Neuronal stem cell (in vitro differentiated cells): ENCODE measurements at regions not wholly inside any gene's neighbourhood (a gene's known extent, or its start where the extent isn't known, plus 50 kb on each side); places are given as distances from the start of the nearest gene placed in this dataset.

Experiments
- DNase-seq: peaks from one replicate; pipeline ENCODE4 v3.0.0-alpha.2; 2013; ENCODE audit warnings: low spot score
- H2AFZ ChIP-seq: one replicate; pipeline ENCODE4 v1.6.1; 2013; ENCODE audit warnings: mild to moderate bottlenecking, low read length, inconsistent platforms
- H2AK5ac ChIP-seq: 2 replicates; pipeline ENCODE4 v1.6.1; 2013; ENCODE audit warnings: low read depth, mild to moderate bottlenecking, inconsistent platforms, low read length, moderate library complexity, mixed read lengths
- H2BK120ac ChIP-seq: 2 replicates; pipeline ENCODE4 v1.6.1; 2013; ENCODE audit warnings: low read depth, mild to moderate bottlenecking, inconsistent platforms, low read length, moderate library complexity, mixed read lengths
- H2BK12ac ChIP-seq: one replicate; pipeline ENCODE4 v1.6.1; 2013; ENCODE audit warnings: low read length, inconsistent platforms
- H2BK15ac ChIP-seq: 2 replicates; pipeline ENCODE4 v1.6.1; 2013; ENCODE audit warnings: mild to moderate bottlenecking, low read length, inconsistent platforms, mixed read lengths
- H2BK5ac ChIP-seq: one replicate; pipeline ENCODE4 v1.6.1; 2013; ENCODE audit warnings: inconsistent platforms, mild to moderate bottlenecking, low read length, moderate library complexity
- H3K14ac ChIP-seq: one replicate; pipeline ENCODE4 v1.6.1; 2013; ENCODE audit warnings: low read length, inconsistent platforms
- H3K18ac ChIP-seq: 2 replicates; pipeline ENCODE4 v1.6.1; 2013; ENCODE audit warnings: low read length, inconsistent platforms
- H3K23ac ChIP-seq: 2 replicates; pipeline ENCODE4 v1.6.1; 2013; ENCODE audit warnings: low read depth, mild to moderate bottlenecking, mixed read lengths, low read length, inconsistent platforms; ENCODE audit not compliant: poor library complexity
- H3K27ac ChIP-seq: replicated peaks from 3 replicates; pipeline ENCODE4 v1.5.1; 2013; ENCODE audit warnings: low read length, inconsistent platforms
- H3K27me3 ChIP-seq, 3 experiments: 2 replicates each; pipeline ENCODE4 v1.6.1; 2013; ENCODE audit warnings: low read length in 3 of 3, mild to moderate bottlenecking in 2 of 3, inconsistent platforms in 1 of 3, low read depth in 1 of 3, mixed read lengths in 1 of 3, moderate library complexity in 1 of 3; ENCODE audit not compliant: control insufficient read depth in 3 of 3, insufficient read depth in 3 of 3
- H3K36me3 ChIP-seq, 2 donors: replicated peaks in 1 of 2; 2 replicates each; pipeline ENCODE4 v1.6.1; 2013; ENCODE audit warnings: low read length in 2 of 2; ENCODE audit not compliant: control insufficient read depth in 2 of 2, insufficient read depth in 2 of 2
- H3K4ac ChIP-seq: 2 replicates; pipeline ENCODE4 v1.6.1; 2013; ENCODE audit warnings: inconsistent platforms, mild to moderate bottlenecking, low read length, moderate library complexity
- H3K4me1 ChIP-seq, 2 donors: 1 replicate in 1 of 2; 2 replicates in 1 of 2; pipeline ENCODE4 v1.6.1; 2013; ENCODE audit warnings: low read length in 2 of 2, low read depth in 1 of 2; ENCODE audit not compliant: control insufficient read depth in 2 of 2, insufficient read depth in 1 of 2
- H3K4me2 ChIP-seq: one replicate; pipeline ENCODE4 v1.6.1; 2013; ENCODE audit warnings: mild to moderate bottlenecking, low read length, inconsistent platforms; ENCODE audit not compliant: insufficient read depth, poor library complexity, severe bottlenecking
- H3K4me3 ChIP-seq, 2 donors: 2 replicates each; pipeline ENCODE4 v1.5.1; 2013; ENCODE audit warnings: low read length in 2 of 2, mild to moderate bottlenecking in 2 of 2, inconsistent platforms in 1 of 2, moderate library complexity in 1 of 2
- H3K79me1 ChIP-seq: one replicate; pipeline ENCODE4 v1.6.1; 2013; ENCODE audit warnings: low read depth, mild to moderate bottlenecking, inconsistent platforms, low read length, moderate library complexity
- H3K9ac ChIP-seq: one replicate; pipeline ENCODE4 v1.6.1; 2013; ENCODE audit warnings: mild to moderate bottlenecking, low read depth, low read length, inconsistent platforms; ENCODE audit not compliant: poor library complexity
- H3K9me3 ChIP-seq, 2 donors: replicated peaks in 1 of 2; 2 replicates each; pipeline versions ENCODE3 to v1.6.1; 2013; ENCODE audit warnings: low read length in 2 of 2, mild to moderate bottlenecking in 2 of 2, inconsistent platforms in 1 of 2, low read depth in 1 of 2, mixed read lengths in 1 of 2, moderate library complexity in 1 of 2; ENCODE audit not compliant: control insufficient read depth in 2 of 2, insufficient read depth in 1 of 2
- H4K8ac ChIP-seq: one replicate; pipeline ENCODE4 v1.6.1; 2013; ENCODE audit warnings: low read depth, mild to moderate bottlenecking, inconsistent platforms, low read length, moderate library complexity
- H4K91ac ChIP-seq: one replicate; pipeline ENCODE4 v1.6.1; 2013; ENCODE audit warnings: low read length, low read depth, mild to moderate bottlenecking, inconsistent platforms; ENCODE audit not compliant: poor library complexity
- WGBS, 2 donors: extraction: QIAGEN DNeasy Blood & Tissue Kit; methylation state at CpG; one replicate each; pipeline ENCODE4 v1.1.7; 2013; ENCODE audit warnings: missing lambda C conversion rate in 2 of 2, mixed read lengths in 1 of 2; ENCODE audit not compliant: insufficient read length in 2 of 2, insufficient replicate concordance in 1 of 2; ENCODE audit errors: extremely low coverage in 2 of 2; 5-methylcytosine and 5-hydroxymethylcytosine counted together

DNA sequence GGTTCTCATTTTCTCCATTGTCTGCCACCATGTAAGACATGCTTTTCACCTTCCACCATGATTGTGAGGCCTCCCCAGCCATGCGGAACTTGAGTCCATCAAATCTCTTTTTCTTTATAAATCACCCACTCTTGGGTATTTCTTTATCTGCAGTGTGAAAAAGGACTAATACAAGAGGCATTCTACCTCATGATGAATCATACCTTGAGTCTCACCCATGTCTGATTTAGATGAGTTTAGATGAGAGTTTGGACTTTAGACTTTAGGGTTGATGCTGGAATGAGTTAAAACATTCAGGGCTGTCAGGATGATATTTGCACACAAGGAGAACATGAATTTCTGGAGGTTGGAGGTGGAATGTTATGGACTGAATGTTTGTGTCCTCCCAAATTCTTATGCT, 545.6 kb downstream of the C6orf118 start:
- Histone ChIP-seq H2BK15ac (no peak overlapping the region), H2BK5ac (no peak overlapping the region), H3K79me1 (no peaks in the 10 kb centered on the region), H3K4me2 (no peak overlapping the region), H4K8ac (no peak overlapping the region), H3K14ac (no peak overlapping the region), H3K18ac (no peak overlapping the region), H3K36me3 (no peaks in the 10 kb centered on the region), H3K9me3 (peaks cover 0 to 14% of the 10 kb centered on the region in 2 donors), H3K27me3 (no peaks in the 10 kb centered on the region), H2AFZ (no peak overlapping the region), H3K23ac (no peak overlapping the region), H4K91ac (no peak overlapping the region), H2BK12ac (no peak overlapping the region), H2BK120ac (no peak overlapping the region), H3K9ac (no peak overlapping the region), H2AK5ac (no peak overlapping the region), H3K4me1 (peaks cover 0 to 2% of the 10 kb centered on the region in 2 donors), H3K4me3 (no peak overlapping the region), H3K4ac (no peak overlapping the region), H3K27ac (no peak overlapping the region)
- DNase-seq = no peak
- WGBS, 2 donors = no CpG with 5 or more reads among the region's 1 CpG

DNA sequence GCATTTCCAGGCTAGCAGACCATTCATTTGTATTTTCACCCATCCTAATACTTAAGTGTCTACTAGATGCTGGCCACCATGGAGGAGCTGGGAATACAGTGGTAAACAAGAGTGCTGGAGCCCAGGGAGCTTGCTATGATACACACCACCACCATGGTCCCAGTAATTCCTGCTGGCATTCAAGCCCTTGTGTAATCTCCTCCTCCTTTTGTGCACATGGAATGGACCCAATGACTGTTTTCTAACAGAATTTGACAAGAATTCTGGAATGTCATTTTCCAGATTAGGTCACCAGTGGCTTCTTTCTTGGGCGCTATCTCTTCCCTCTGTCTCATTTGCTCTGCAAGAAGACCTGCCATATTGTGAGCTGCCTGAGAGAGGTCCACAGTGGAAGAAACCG, 552.0 kb downstream of the C6orf118 start:
- no peak overlapping the region for H3K4ac ChIP-seq
- no peak overlapping the region for H2BK5ac ChIP-seq
- peaks cover 2% of the 10 kb centered on the region for H3K79me1 ChIP-seq
- no peak overlapping the region for H3K18ac ChIP-seq
- H3K9ac ChIP-seq = no peak overlapping the region
- no peak overlapping the region for H2AK5ac ChIP-seq
- H4K8ac ChIP-seq = no peak overlapping the region
- H3K9me3 ChIP-seq = peaks cover 0 to 3% of the 10 kb centered on the region in 2 donors
- H3K27me3 ChIP-seq = no peaks in the 10 kb centered on the region
- H3K27ac ChIP-seq = no peak overlapping the region
- no peak overlapping the region for H3K4me2 ChIP-seq
- H3K4me3 ChIP-seq = no peak overlapping the region
- H2BK120ac ChIP-seq = no peak overlapping the region
- DNase-seq = no peak
- no peak overlapping the region for H2BK15ac ChIP-seq
- H3K23ac ChIP-seq = no peak overlapping the region
- H3K4me1 ChIP-seq = peaks cover 0 to 6% of the 10 kb centered on the region in 2 donors
- no peak overlapping the region for H2AFZ ChIP-seq
- H4K91ac ChIP-seq = no peak overlapping the region
- no peak overlapping the region for H3K14ac ChIP-seq
- no peak overlapping the region for H2BK12ac ChIP-seq
- H3K36me3 ChIP-seq = no peaks in the 10 kb centered on the region
- WGBS, 2 donors = no CpG with 5 or more reads among the region's 2 CpGs

DNA sequence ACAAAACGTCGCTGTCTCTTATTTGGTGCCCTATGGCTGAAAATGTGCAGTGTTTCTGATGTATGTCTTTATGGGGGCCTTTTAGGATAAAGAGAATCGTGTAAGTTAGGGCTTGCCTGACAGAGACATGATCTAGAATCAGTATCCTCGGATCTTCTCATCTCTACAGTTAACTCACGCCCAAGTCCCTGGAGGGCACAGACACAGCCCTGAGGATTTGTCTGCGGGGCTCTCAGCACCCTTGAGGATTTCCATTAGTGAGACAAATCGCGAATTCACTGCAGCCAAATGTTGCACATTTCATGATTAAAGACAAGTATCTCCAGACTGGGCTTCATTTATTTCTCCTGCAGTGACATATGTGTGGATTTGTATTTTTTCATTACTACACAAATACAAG, 552.7 kb downstream of the C6orf118 start:
- H3K36me3 ChIP-seq = no peaks in the 10 kb centered on the region
- no peak overlapping the region for H3K18ac ChIP-seq
- H3K4me2 ChIP-seq = no peak overlapping the region
- H3K9me3 ChIP-seq = no peaks in the 10 kb centered on the region
- H4K8ac ChIP-seq = no peak overlapping the region
- H2BK5ac ChIP-seq = no peak overlapping the region
- no peak overlapping the region for H3K23ac ChIP-seq
- H4K91ac ChIP-seq = no peak overlapping the region
- peaks cover 0 to 6% of the 10 kb centered on the region in 2 donors for H3K4me1 ChIP-seq
- no peak overlapping the region for H2BK120ac ChIP-seq
- no peak for DNase-seq
- no peak overlapping the region for H2AK5ac ChIP-seq
- no peak overlapping the region for H2BK15ac ChIP-seq
- H2AFZ ChIP-seq = peak overlapping the region; percentile 19
- no peak overlapping the region for H3K14ac ChIP-seq
- H3K4me3 ChIP-seq = no peak overlapping the region
- no peak overlapping the region for H2BK12ac ChIP-seq
- no CpG with 5 or more reads among the region's 8 CpGs for WGBS, 2 donors
- peaks cover 2% of the 10 kb centered on the region for H3K79me1 ChIP-seq
- no peak overlapping the region for H3K9ac ChIP-seq
- no peak overlapping the region for H3K27ac ChIP-seq
- H3K4ac ChIP-seq = no peak overlapping the region
- H3K27me3 ChIP-seq = no peaks in the 10 kb centered on the region

GRCh38 chr6:164756142-164756541, 553.3 kb downstream of the C6orf118 start:
- no peak overlapping the region for H4K91ac ChIP-seq
- H4K8ac ChIP-seq = no peak overlapping the region
- no peak for DNase-seq
- H2AFZ ChIP-seq = peak overlapping the region; percentile 19
- H3K4me3 ChIP-seq = no peak overlapping the region
- no peaks in the 10 kb centered on the region for H3K36me3 ChIP-seq
- no peak overlapping the region for H3K18ac ChIP-seq
- peaks cover 0 to 6% of the 10 kb centered on the region in 2 donors for H3K4me1 ChIP-seq
- no peak overlapping the region for H2AK5ac ChIP-seq
- H3K79me1 ChIP-seq = peaks cover 2% of the 10 kb centered on the region
- no peak overlapping the region for H3K27ac ChIP-seq
- H2BK5ac ChIP-seq = no peak overlapping the region
- H3K14ac ChIP-seq = no peak overlapping the region
- no CpG with 5 or more reads among the region's 3 CpGs for WGBS, 2 donors
- no peak overlapping the region for H2BK120ac ChIP-seq
- no peaks in the 10 kb centered on the region for H3K9me3 ChIP-seq
- no peak overlapping the region for H3K4ac ChIP-seq
- no peak overlapping the region for H3K9ac ChIP-seq
- no peak overlapping the region for H3K23ac ChIP-seq
- H2BK15ac ChIP-seq = no peak overlapping the region
- no peaks in the 10 kb centered on the region for H3K27me3 ChIP-seq
- H2BK12ac ChIP-seq = no peak overlapping the region
- no peak overlapping the region for H3K4me2 ChIP-seq
